ENCODE measurements at regions not wholly inside any gene's neighbourhood (a gene's known extent, or its start where the extent isn't known, plus 50 kb on each side); places are given as distances from the start of the nearest gene placed in this dataset.

DNA sequence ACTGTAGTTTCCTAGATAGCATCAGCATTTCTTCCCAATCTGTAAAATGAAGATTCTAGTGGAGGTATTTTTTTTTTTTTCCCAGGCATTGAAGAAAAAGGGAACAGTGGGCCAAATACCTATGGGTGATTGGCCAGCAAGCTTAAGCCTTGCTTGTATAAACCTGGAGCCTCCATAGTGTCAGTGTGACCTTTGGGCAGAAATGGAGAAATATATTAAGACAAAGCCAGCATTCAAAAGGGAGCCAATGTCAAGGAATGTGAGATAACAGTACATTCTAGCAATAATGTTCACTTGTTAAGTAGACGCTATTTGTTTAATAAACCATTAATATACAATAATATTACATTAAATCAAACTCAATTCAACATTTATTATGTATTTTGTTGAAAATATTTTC is 275.4 kb downstream of the FOXA2 start:
- TF ChIP-seq, protein P1, sequence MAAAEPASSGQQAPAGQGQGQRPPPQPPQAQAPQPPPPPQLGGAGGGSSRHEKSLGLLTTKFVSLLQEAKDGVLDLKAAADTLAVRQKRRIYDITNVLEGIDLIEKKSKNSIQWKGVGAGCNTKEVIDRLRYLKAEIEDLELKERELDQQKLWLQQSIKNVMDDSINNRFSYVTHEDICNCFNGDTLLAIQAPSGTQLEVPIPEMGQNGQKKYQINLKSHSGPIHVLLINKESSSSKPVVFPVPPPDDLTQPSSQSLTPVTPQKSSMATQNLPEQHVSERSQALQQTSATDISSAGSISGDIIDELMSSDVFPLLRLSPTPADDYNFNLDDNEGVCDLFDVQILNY (CRISPR knock-in tag; conservative IDR thresholded peaks at IDR 0.05): no peak
- TF ChIP-seq SMARCC2 (IDR thresholded peaks at IDR 0.05): no peak
- TF ChIP-seq GATAD1 (CRISPR knock-in tag; IDR thresholded peaks at IDR 0.05): no peak
- TF ChIP-seq PAX8 (CRISPR knock-in tag; IDR thresholded peaks at IDR 0.05; ENCODE audit: borderline replicate concordance): no peak
- TF ChIP-seq, protein P2, sequence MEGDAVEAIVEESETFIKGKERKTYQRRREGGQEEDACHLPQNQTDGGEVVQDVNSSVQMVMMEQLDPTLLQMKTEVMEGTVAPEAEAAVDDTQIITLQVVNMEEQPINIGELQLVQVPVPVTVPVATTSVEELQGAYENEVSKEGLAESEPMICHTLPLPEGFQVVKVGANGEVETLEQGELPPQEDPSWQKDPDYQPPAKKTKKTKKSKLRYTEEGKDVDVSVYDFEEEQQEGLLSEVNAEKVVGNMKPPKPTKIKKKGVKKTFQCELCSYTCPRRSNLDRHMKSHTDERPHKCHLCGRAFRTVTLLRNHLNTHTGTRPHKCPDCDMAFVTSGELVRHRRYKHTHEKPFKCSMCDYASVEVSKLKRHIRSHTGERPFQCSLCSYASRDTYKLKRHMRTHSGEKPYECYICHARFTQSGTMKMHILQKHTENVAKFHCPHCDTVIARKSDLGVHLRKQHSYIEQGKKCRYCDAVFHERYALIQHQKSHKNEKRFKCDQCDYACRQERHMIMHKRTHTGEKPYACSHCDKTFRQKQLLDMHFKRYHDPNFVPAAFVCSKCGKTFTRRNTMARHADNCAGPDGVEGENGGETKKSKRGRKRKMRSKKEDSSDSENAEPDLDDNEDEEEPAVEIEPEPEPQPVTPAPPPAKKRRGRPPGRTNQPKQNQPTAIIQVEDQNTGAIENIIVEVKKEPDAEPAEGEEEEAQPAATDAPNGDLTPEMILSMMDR (CRISPR knock-in tag; IDR thresholded peaks at IDR 0.05): no peak
- no peak for TF ChIP-seq POLR2A (IDR thresholded peaks at IDR 0.05; ENCODE audit: insufficient read depth in 1 of 2, low read depth in 2 of 2, low read length in 2 of 2)

Measured in HepG2 (cell line).